GM12874 (cell line): ENCODE measurements at regions not wholly inside any gene's neighbourhood (a gene's known extent, or its start where the extent isn't known, plus 50 kb on each side); places are given as distances from the start of the nearest gene placed in this dataset.

ENCODE experiments used
- TF ChIP-seq, protein P1 (sequence below): IDR thresholded peaks from 2 replicates; pipeline ENCODE4 v1.5.1; 2011; ENCODE audit warnings: low read depth, mild to moderate bottlenecking, control low read depth, low read length, moderate library complexity; ENCODE audit not compliant: insufficient read depth

DNA sequence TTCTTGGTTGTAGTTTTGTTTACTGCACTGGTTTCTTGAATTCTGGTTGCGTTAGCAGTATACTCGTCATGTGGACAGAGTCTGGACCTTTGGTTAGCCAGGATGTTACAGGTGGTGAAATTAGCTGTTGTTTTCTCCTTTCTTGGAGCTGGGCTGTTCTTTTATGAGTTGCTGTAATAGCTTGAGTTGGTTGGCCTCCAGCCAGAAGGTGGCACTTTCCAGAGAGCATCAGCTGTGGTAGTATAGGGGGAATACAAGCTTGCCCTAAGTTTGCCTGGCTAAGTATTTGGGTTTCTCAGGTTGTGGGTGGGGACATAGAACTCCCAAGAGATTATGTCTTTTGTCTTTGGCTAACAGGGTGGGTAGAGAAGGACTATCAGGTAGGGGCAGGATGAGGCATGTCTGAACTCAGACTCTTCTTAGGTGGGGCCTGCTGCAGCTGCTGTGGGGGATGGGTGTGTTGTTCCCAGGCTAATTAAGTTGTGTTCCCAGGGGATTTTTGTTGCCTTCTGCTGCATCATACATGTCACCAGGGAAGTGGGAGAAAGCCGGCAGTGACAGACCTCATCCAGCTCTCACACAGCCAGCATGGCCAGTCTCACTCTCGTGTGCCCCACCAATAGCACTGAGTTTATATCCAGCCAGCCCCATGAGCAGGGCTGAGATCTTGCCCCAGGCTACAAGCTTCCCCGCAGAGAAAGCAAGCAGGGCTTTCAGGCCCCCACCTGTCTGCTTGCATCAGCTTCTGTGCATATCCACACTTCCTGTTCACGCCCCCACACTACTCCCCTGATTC, 246.7 kb upstream of the TPK1 start:
- TF ChIP-seq, protein P1, sequence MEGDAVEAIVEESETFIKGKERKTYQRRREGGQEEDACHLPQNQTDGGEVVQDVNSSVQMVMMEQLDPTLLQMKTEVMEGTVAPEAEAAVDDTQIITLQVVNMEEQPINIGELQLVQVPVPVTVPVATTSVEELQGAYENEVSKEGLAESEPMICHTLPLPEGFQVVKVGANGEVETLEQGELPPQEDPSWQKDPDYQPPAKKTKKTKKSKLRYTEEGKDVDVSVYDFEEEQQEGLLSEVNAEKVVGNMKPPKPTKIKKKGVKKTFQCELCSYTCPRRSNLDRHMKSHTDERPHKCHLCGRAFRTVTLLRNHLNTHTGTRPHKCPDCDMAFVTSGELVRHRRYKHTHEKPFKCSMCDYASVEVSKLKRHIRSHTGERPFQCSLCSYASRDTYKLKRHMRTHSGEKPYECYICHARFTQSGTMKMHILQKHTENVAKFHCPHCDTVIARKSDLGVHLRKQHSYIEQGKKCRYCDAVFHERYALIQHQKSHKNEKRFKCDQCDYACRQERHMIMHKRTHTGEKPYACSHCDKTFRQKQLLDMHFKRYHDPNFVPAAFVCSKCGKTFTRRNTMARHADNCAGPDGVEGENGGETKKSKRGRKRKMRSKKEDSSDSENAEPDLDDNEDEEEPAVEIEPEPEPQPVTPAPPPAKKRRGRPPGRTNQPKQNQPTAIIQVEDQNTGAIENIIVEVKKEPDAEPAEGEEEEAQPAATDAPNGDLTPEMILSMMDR = no peak

- TF ChIP-seq, protein P1 = no peak
Measured at GRCh38 chr7:145065473-145065872, 229.6 kb upstream of the TPK1 start.

GRCh38 chr7:145064114-145064513, 228.3 kb upstream of the TPK1 start:
- TF ChIP-seq, protein P1 = no peak

DNA sequence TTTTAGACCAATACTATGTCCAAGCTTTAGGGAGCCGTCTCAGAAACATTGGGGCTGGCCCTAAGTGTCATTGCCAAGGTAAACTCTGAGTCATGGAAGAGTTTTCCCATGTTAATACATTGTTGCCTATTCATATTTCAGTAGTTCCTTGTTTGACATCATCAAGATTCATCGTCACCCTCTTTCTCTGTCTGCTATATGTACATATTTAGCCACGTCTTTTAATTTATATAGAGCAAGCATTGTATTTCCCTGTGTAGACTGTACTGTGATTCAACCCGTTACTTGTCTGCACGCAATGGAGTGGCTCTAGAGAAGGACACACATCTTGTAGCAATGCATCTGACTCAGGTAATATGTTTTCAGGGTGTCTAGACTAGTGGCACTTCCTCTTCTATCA, 217.9 kb upstream of the TPK1 start:
- TF ChIP-seq, protein P1 = no peak

DNA sequence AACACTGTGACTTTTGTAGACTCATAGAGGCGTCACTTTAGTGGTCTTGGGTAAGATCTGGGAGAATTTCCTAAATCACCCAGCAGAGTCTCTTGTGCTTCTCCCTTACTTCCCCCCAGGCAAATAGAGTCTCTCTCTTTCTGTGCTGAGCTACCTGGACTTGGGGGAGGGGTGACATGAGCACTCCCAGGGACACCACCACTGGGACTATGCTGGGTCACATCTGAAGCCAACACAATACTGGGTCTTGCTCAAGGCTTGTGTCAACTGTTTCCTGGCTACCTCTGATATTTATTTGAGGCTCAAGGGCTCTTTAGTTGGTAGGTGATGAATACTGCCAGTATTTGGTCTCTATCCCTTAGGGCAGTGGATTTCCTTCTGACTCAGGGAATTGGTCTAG, 214.6 kb upstream of the TPK1 start:
- TF ChIP-seq, protein P1 = no peak

DNA sequence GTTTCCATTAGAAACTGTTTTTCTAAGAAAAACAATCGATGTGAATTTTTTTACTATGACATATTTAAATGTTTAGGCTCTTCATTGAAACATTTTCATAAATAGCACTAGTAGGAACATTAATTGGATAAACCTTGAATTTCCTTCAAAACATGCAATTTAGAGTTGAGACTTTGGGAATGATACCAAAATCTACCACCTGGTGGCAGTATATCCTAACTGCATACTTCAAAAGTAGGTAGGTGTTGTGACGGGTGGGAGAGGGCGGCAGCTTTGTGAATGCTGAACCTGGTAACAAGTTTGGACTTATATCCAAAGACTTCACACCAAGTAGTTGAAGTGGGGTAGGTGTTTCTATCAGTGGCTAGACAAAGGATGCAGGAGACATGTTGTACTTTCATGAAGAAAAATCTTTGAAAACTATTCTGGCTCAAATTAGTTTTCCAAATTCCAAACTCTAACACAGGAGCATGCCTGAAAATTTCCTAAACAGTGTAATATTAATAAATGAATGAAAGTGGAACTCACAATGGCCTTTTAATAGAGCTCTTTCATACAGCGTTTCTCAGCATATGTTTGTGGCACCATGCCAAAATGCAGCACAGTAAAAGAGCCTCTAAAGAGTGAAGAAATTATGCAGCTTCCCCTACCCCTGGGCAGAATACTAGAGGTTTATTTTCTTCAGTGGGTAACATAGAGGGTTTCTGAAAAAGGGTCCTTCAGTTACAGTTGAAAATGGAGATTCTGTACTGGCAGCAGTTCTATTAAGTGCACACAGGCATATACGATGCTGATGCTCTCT, 201.0 kb upstream of the TPK1 start:
- TF ChIP-seq, protein P1 = peak; percentile 64

DNA sequence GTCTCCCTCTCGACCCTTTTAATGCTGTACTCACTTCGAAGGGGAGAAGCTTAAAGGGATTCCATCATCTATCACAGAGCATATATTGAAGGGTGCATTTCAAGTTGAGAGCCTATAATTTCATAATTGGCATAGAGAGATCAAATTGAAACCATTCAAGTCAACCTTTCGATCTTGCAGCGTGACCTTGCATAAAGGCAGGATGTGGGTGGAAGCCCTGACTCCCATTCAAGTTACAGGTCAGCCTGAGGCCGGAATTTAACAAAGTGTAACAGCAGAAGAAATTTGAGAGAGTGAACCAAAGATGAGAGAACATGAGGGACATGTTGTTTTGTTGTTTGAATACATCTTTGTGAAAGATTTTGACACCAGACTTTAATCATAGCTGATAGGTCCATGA, 195.3 kb upstream of the TPK1 start:
- TF ChIP-seq, protein P1 = no peak
